ENCODE measurements at regions not wholly inside any gene's neighbourhood (a gene's known extent, or its start where the extent isn't known, plus 50 kb on each side); places are given as distances from the start of the nearest gene placed in this dataset.
A peak's percentile ranks its signal among the peaks of the same experiment; 100 is the strongest.
"Not testable (repeated sequence)": the region's sequence is repeated elsewhere in the genome, so short reads cannot be mapped to it uniquely, and the experiment has no call there.

- in situ Hi-C loops (cut with MboI; ENCODE audit: low pct_unique_long_range_greater_than_20kb, low sequenced_read_pairs, unreplicated experiment), result no loop called here
- TF ChIP-seq CTCF (IDR thresholded peaks at IDR 0.05; ENCODE audit: extremely low read depth, insufficient read depth, missing control alignments), result no peak
- no peak for DNase-seq (ENCODE audit: low spot score)
Observed at GRCh38 chr14:82676403-82676802, 1142.8 kb upstream of the SEL1L start.

- in situ Hi-C loops (cut with MboI; ENCODE audit: low pct_unique_long_range_greater_than_20kb, low sequenced_read_pairs, unreplicated experiment), result no loop called here
- no peak for TF ChIP-seq CTCF (IDR thresholded peaks at IDR 0.05; ENCODE audit: extremely low read depth, insufficient read depth, missing control alignments)
- no peak for DNase-seq (ENCODE audit: low spot score)
Observed at GRCh38 chr14:82689948-82690347, 1156.3 kb upstream of the SEL1L start.

- in situ Hi-C loops (cut with MboI; ENCODE audit: low pct_unique_long_range_greater_than_20kb, low sequenced_read_pairs, unreplicated experiment); DNase-seq (ENCODE audit: low spot score): not testable (repeated sequence)
Observed at GRCh38 chr14:82691191-82691590, 1157.5 kb upstream of the SEL1L start.

- no peak for DNase-seq (ENCODE audit: low spot score)
- in situ Hi-C loops (cut with MboI; ENCODE audit: low pct_unique_long_range_greater_than_20kb, low sequenced_read_pairs, unreplicated experiment), result no loop called here
- no peak for TF ChIP-seq CTCF (IDR thresholded peaks at IDR 0.05; ENCODE audit: extremely low read depth, insufficient read depth, missing control alignments)
Observed at GRCh38 chr14:82694820-82695219, 1161.2 kb upstream of the SEL1L start.

- no peak for TF ChIP-seq CTCF (IDR thresholded peaks at IDR 0.05; ENCODE audit: extremely low read depth, insufficient read depth, missing control alignments)
- in situ Hi-C loops (cut with MboI; ENCODE audit: low pct_unique_long_range_greater_than_20kb, low sequenced_read_pairs, unreplicated experiment), result no loop called here
- DNase-seq (ENCODE audit: low spot score), result no peak
Observed at GRCh38 chr14:82704218-82704617, 1170.6 kb upstream of the SEL1L start.

GRCh38 chr14:82710267-82710841 is 1176.7 kb upstream of the SEL1L start:
- in situ Hi-C loops (cut with MboI; ENCODE audit: low pct_unique_long_range_greater_than_20kb, low sequenced_read_pairs, unreplicated experiment), result no loop called here
- DNase-seq (ENCODE audit: low spot score), result peak; percentile 33
- peak; percentile 87 for TF ChIP-seq CTCF (IDR thresholded peaks at IDR 0.05; ENCODE audit: extremely low read depth, insufficient read depth, missing control alignments)

GRCh38 chr14:82719617-82720016 is 1186.0 kb upstream of the SEL1L start:
- TF ChIP-seq CTCF (IDR thresholded peaks at IDR 0.05; ENCODE audit: extremely low read depth, insufficient read depth, missing control alignments), result no peak
- DNase-seq (ENCODE audit: low spot score), result no peak
- in situ Hi-C loops (cut with MboI; ENCODE audit: low pct_unique_long_range_greater_than_20kb, low sequenced_read_pairs, unreplicated experiment), result no loop called here
